ENCODE measurements at regions not wholly inside any gene's neighbourhood (a gene's known extent, or its start where the extent isn't known, plus 50 kb on each side); places are given as distances from the start of the nearest gene placed in this dataset.

GRCh38 chr12:4054630-4055029, 181.4 kb upstream of the PARP11 start:
- Histone ChIP-seq H3K4me2 (no peak overlapping the region), H3K79me2 (ENCODE audit: insufficient read depth, low read depth) (no peaks in the 10 kb centered on the region), H3K27ac (no peak overlapping the region), H3K36me3 (ENCODE audit: insufficient read depth) (no peaks in the 10 kb centered on the region), H4K20me1 (ENCODE audit: insufficient read depth) (no peaks in the 10 kb centered on the region), H3K4me1 (ENCODE audit: low read depth, poor library complexity, severe bottlenecking) (peaks cover 4% of the 10 kb centered on the region), H3K27me3 (ENCODE audit: insufficient read depth, low read depth) (no peaks in the 10 kb centered on the region), H3K9ac (no peak overlapping the region), H3K4me3 (IDR thresholded peaks at IDR 0.05; ENCODE audit: insufficient read depth, low read depth, low read length) (no peak overlapping the region), H2AFZ (ENCODE audit: low read depth) (no peak overlapping the region)
- no peak for TF ChIP-seq CTCF (conservative IDR thresholded peaks at IDR 0.05; ENCODE audit: low read depth, low read length)

GRCh38 chr12:4052691-4053090, 179.5 kb upstream of the PARP11 start:
- Histone ChIP-seq H3K4me1 (ENCODE audit: low read depth, poor library complexity, severe bottlenecking) (peaks cover 4% of the 10 kb centered on the region), H3K27ac (no peak overlapping the region), H4K20me1 (ENCODE audit: insufficient read depth) (no peaks in the 10 kb centered on the region), H2AFZ (ENCODE audit: low read depth) (no peak overlapping the region), H3K4me2 (no peak overlapping the region), H3K36me3 (ENCODE audit: insufficient read depth) (no peaks in the 10 kb centered on the region), H3K79me2 (ENCODE audit: insufficient read depth, low read depth) (no peaks in the 10 kb centered on the region), H3K9ac (no peak overlapping the region), H3K27me3 (ENCODE audit: insufficient read depth, low read depth) (no peaks in the 10 kb centered on the region), H3K4me3 (IDR thresholded peaks at IDR 0.05; ENCODE audit: insufficient read depth, low read depth, low read length) (no peak overlapping the region)
- no peak for TF ChIP-seq CTCF (conservative IDR thresholded peaks at IDR 0.05; ENCODE audit: low read depth, low read length)

- H3K4me2 ChIP-seq = no peak overlapping the region
- TF ChIP-seq CTCF (conservative IDR thresholded peaks at IDR 0.05; ENCODE audit: low read depth, low read length) = no peak
- H2AFZ ChIP-seq (ENCODE audit: low read depth) = no peak overlapping the region
- no peaks in the 10 kb centered on the region for H3K36me3 ChIP-seq (ENCODE audit: insufficient read depth)
- no peaks in the 10 kb centered on the region for H3K27me3 ChIP-seq (ENCODE audit: insufficient read depth, low read depth)
- no peak overlapping the region for H3K4me3 ChIP-seq (IDR thresholded peaks at IDR 0.05; ENCODE audit: insufficient read depth, low read depth, low read length)
- no peak overlapping the region for H3K27ac ChIP-seq
- H4K20me1 ChIP-seq (ENCODE audit: insufficient read depth) = no peaks in the 10 kb centered on the region
- no peaks in the 10 kb centered on the region for H3K4me1 ChIP-seq (ENCODE audit: low read depth, poor library complexity, severe bottlenecking)
- H3K79me2 ChIP-seq (ENCODE audit: insufficient read depth, low read depth) = no peaks in the 10 kb centered on the region
- no peak overlapping the region for H3K9ac ChIP-seq
Measured at GRCh38 chr12:4051596-4051995, 178.4 kb upstream of the PARP11 start.

- no peak overlapping the region for H3K9ac ChIP-seq
- H4K20me1 ChIP-seq (ENCODE audit: insufficient read depth) = no peaks in the 10 kb centered on the region
- H3K27ac ChIP-seq = no peak overlapping the region
- H3K79me2 ChIP-seq (ENCODE audit: insufficient read depth, low read depth) = no peaks in the 10 kb centered on the region
- no peaks in the 10 kb centered on the region for H3K36me3 ChIP-seq (ENCODE audit: insufficient read depth)
- TF ChIP-seq CTCF (conservative IDR thresholded peaks at IDR 0.05; ENCODE audit: low read depth, low read length) = no peak
- no peak overlapping the region for H3K4me2 ChIP-seq
- H2AFZ ChIP-seq (ENCODE audit: low read depth) = no peak overlapping the region
- H3K27me3 ChIP-seq (ENCODE audit: insufficient read depth, low read depth) = no peaks in the 10 kb centered on the region
- no peaks in the 10 kb centered on the region for H3K4me1 ChIP-seq (ENCODE audit: low read depth, poor library complexity, severe bottlenecking)
- H3K4me3 ChIP-seq (IDR thresholded peaks at IDR 0.05; ENCODE audit: insufficient read depth, low read depth, low read length) = no peak overlapping the region
Measured at GRCh38 chr12:4050340-4050739, 177.1 kb upstream of the PARP11 start.

All from KMS-11 (cell line).